ENCODE measurements at regions not wholly inside any gene's neighbourhood (a gene's known extent, or its start where the extent isn't known, plus 50 kb on each side); places are given as distances from the start of the nearest gene placed in this dataset.

DNA sequence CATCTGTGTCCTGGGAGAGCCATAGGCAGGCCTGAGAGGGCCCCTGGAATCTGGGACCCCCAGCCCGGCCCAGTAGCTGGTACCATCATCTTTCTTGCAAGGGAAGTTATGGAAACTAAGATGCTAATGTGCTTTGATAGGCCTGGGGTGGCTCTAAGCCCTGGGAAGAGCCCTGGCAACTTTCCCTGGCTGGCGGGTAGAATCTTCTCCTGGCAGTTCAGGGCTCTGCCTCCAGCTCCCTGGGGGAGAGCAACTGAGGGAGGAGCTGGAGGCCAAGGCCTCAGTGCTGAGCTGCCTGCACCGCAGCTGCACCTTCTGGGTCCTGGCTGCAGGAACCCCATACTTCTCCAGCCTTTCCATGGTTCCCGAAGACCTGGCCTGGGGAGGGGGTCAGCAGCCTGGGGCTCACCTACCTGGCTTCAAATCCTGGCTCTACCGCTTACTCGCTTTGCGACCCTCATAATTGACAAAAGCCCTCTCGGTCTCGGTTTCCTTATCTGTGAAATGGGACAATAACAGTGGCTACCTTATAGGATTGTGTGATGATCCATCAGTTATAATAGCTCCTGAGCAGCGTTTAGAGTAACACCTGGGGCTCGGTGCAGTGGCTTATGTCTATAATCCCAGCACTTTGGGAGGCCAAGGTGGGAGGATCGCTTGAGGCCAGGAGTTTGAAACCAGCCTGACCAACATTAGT lies 333.7 kb downstream of the SEC14L1 start:
- no peak for DNase-seq (ENCODE audit: low read depth in 3 of 3)

DNA sequence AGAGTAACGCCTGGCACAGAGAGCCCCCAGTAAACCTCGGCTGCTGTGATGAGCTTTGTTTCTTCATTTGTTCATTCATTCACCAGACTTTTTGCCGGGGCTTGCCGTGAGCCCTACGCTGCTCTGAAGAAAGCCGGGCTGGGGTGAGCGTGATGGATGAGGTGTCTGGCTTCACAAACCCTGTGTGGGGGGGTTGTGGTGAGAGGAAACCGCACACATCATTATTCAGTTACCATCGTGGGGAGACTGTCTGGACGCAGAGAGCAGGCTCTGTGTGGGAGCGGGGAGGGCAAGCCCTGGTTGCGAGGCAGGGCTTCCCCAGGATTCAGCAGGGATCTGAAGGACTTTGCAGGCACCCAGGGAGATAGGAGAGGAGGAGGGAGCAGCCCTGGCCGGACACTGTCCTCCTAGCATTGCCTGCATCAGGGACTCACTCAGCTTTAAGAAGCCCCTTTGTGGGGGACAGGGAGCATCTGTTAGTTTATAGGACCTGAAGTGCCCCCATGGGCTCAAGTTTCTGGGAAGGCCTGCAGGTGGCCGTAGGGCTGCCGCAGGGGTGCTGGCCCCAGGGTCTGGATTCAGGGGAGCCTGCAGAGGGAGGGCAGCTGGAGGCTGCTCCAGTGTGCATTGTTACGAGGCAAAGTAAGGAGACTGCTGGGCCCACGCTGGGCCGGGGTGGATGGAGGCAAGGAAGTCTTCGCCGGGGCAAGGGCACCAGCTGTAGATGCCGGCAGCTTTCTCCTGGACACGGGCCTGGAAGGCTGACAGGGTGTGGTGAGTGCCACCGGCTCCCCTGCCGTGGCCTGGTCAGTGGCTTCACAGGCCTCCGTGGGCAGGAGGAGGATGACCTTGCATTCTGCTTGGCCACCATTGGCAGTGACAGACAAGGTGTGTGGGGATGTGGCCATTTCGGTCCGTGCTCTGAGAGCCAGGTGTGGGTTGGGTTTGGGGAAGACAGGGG lies 334.5 kb downstream of the SEC14L1 start:
- peak in 1 of 3 donors; percentile 65 for DNase-seq (ENCODE audit: low read depth in 3 of 3)

DNA sequence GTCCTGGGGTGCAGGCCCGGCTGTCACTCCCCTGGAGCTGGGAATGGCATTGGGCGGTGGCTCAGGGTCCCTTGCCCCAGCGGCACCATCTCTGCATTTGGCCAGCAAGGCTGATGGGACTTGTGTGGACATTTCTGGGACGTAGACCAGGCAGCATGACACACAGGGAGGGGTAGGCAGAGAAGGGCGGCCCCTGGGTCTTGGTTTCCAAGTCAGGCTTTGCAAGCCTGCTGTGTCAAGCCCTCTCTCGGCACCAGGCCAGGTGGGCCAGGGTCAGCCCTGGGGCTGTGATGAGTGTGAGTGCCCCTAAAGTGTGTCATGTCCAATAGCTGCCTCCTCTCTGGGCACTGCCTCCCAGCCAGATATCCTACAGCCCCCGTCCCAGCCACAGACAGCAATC lies 335.2 kb downstream of the SEC14L1 start:
- DNase-seq (ENCODE audit: low read depth in 3 of 3) = no peak

DNA sequence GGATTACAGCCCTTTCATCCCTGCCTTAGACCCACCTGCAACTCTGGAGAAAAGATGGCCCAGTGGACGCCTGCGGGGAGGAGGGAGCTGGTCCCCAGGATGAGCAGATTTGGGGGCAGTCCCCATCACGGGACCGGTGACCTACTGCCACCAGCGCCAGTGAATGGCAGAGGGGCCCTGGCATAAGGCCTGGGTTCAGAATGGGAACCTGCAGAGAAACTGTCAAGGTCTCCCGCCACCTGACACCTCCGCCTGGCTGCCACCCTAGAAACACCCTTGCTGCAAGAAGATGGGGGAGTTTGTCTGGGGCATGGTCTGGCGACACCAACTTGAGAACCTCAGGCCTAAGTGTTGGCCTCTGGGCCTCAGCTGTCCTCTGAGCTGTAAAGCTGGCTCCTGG lies 335.7 kb downstream of the SEC14L1 start:
- DNase-seq (ENCODE audit: low read depth in 3 of 3) = no peak

DNA sequence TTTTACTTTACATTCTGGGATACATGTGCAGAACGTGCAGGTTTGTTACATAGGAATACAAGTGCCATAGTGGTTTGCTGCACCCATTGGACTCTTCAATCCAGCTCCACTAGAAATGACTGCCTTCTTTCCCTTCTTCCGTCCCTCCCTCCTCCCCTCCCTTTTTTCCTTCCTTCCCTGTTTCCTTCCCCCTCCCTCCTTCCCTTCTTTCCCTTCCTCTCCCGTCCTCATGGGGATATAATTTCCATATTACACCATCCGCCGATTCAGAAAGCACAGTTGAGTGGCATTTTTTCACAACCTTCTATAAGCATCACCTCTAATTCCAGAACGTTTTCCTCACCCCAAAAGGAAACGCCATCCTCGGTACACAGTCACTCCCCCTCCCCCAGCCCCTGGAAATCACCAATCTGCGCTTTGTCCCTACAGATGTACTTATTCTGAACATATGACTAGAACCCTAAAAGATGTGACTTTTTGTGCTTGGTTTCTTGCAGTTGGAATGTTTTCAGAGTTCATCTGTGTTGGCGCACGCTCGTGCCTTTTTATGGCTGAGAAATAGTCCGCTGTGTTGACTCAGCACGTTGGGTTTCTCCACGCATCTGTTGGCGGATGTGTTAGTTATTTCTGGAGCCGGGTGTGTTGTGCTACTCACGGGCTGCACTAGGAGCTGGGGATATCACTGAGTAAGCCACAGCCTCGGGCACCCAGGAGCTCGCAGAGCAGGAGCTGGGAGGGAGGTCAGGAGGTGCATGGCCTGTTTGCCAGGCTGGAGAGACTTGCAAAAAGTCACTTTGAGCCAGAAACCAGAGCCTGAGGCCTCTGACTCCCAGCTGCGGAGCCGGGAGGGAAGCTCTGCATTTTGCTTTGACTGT lies 336.4 kb downstream of the SEC14L1 start:
- no peak for DNase-seq (ENCODE audit: low read depth in 3 of 3)

DNA sequence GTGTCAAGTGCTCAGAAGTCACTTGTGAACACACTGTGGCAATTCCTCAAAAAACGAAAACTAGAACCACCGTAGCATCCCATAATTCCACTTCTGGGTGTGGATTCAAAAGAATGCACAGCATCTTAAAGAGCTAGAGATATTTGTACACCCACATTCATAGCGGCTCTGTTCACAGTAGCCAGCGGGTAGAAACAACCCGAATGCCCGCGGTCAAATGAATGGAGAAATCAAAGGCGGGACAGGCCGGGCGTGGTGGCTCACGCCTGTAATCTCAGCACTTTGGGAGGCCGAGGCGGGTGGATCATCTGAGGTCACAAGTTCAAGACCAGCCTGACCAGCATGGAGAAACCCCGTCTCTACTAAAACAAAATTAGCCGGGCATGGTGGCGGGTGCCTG lies 337.5 kb downstream of the SEC14L1 start:
- DNase-seq (ENCODE audit: low read depth in 3 of 3) = no peak

DNA sequence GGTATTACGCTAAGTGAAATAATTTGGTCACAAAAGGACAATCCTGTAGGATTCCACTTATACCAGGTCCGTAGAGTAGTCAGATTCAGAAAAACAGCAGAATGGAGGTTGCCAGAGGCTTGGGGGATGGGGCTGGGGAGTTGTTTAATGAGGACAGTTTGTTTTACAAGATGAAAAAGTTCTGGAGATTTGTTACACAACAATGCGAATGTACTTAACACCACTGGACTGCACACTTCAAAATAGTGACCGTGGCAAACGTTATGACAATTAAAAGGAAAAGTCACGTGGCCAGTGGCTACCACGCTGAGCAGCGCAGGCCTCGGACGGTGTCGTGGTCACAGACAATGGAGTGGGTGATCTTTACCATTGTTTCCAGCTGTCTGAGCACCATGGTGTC lies 338.1 kb downstream of the SEC14L1 start:
- DNase-seq (ENCODE audit: low read depth in 3 of 3) = no peak

DNA sequence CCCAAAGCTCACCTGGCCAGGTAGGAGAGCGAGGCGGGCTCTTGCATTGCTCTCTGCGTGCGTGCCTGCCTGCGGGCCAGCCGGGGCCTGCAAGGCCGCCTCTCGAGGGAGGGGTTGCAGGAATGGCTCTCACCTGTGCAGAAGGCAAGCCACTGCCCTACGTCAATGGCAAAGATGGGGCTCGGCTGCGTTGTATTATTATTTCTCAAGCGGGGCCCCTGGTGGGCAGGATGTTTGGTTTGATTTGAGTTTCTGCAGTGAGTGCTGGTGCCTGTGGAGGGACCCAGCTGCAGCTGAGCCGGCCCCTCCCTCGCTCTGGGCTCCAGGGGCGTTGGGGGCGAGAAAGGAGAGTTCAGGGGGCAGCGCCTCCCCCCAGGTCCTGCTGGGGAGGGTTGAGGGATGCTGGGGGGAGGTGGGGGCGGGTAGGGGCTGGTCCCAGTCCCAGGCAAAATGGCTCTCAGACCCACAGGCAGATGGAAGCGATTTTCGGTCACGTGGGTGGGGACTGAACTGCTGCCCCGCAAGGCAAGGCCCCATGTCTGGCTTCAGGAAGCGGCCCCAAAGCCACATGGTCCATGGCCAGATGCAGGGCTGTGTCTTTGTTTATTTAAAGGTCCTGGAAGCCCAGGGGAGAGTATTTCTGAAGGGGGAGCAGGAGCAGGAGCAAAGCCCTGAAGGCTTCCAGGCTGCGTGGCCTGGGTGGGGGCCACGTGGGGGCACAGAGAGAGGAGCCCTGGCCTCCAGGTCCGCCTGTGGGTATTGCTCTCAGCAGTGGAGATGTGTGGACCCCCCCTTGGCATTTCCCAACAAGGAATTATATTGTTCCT lies 338.8 kb downstream of the SEC14L1 start:
- no peak for DNase-seq (ENCODE audit: low read depth in 3 of 3)

DNA sequence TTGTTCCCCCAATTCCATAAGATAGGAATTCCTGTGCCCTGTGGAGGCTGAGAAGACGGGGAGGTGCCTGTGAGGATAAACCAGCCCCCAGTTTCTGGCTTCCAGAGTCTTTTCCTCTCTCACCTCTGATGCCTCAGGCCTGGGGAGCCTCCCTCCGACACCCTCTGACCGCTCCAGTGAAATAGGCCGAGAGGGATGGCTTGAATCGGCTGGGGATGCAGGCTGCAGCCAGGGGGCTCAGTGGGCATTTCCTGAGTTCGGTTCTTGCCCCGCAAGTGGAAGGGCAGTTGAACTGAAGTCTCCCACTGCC lies 339.4 kb downstream of the SEC14L1 start:
- DNase-seq (ENCODE audit: low read depth in 3 of 3) = no peak

DNA sequence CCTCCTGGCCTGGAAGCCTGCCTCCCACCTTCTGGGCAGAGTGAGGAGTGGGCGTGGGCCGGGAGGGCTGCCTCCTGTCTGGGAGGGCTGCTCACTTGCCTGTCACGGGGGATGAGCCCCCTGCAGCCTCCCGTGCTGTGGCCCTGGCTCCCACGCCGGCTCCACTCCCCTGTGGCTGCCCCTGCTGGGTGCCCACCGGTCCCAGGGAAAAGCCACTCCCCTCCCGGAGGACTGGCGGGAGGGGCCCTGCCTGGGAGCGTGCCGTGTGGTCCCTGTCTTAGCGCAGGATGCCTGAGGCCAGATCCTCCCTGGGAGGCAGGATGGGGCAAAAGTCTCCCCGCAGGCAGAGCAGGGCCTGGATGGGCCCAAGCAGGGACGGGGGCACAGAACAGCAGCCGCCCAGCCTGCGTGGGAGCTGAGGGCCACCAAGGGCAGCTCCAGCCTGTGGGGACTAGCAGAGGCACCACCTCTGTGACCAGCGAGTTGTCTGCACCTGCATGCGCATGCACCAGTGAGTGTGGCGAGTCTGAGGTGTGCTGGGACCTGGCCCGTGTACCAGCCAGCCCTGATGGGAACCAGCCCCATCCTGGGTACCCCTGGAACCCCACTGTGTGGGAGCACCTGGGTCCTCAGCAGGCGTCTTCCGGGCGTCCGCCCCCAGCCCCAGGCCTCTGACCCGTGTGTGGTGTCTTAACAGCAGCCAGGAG lies 339.9 kb downstream of the SEC14L1 start:
- no peak for DNase-seq (ENCODE audit: low read depth in 3 of 3)

DNA sequence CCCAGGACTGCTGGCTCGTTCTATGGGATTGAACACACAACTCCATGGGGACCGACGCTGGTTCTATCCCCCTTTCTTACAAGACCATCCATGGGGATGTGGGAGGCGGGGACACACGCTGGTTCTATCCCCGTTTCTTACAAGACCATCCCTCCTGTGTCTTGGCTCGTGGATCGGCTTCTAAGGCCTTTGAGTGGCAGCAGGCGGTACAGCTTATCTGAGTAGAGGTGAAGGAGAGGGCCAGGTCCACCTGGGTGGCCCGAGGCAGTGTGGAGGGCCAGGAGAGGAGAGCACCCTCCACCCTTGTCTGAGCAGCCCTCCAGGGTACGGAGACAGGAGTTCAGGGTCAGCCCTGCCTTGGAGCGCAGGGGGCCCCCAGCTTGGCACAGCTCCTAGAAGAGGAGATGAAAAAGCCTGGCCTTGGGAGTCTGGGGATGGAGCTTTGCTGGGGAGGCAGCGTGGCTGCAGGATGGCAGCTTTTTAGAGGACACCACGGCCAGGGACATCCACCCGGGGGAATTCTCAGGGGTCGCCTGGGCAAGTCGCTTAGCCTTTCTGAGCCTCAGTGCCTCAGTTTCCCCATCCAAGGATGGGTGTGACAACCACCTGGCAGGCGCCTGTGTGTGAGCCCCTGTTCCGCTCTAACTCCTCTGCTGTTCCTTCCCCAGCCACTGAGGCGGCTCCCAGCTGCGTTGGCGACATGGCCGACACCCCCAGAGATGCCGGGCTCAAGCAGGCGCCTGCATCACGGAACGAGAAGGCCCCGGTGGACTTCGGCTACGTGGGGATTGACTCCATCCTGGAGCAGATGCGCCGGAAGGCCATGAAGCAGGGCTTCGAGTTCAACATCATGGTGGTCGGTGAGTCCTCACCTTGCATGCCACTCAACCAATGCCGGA lies 341.0 kb downstream of the SEC14L1 start:
- no peak for DNase-seq (ENCODE audit: low read depth in 3 of 3)

DNA sequence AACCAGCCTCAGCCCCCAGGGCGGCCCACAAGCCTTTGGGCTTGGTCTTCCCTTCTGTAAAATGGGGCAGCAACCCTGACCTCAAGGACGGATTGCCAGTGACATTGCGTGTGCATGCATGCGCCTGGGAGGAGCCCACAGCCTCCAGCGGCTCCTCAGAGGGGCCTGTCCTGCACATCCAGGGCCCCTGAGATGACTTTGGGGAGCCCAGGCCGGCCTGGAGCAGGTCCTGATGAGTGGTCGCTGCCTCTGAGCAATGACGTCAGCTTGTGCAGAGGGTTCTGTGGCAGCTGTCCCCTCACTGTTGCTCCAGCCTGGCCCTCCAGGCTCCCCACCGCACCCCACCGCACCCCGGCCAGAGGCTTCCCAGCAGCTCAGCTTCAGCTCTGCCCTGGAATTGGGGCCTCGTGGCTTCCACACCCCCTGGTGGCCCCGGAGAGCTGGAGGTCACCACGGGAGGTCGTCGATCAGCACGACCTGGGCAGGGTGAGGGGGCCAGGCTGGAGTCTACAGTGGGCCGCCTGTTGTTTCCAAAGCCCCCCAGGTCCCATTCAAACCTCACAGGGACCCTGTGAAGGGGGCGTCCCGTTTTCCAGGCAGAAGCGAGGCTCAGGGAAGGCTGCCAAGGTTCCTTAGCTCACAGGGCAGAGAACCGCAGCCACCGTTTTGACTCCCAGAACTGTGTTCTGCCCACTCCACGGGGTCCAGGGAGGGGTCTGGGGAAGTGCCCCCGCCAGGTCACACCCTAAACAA lies 341.8 kb downstream of the SEC14L1 start:
- no peak for DNase-seq (ENCODE audit: low read depth in 3 of 3)

DNA sequence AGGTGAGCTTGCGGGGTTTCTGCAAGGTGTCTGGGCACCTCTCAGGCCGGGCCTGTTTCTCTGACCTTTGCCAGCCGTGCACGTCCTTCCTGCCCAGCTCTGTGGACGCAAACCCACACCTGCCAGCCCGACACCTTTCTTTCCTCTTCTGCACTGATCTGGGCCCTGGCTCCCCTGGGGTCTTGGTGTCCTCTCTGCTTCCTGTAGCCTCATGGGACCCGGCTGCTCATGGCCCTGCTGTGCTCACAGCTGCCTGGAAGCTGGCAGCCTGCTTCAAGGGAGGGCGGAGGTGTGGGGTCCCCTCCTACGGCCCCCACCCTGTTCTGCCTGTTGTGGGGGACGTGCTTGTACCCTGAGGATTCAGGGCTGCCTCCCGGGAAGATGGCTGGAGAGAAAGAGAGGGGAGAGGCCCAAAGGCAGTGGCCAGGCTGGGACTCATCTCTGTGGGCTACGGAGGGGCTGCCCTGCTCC lies 342.4 kb downstream of the SEC14L1 start:
- DNase-seq (ENCODE audit: low read depth in 3 of 3) = no peak

DNA sequence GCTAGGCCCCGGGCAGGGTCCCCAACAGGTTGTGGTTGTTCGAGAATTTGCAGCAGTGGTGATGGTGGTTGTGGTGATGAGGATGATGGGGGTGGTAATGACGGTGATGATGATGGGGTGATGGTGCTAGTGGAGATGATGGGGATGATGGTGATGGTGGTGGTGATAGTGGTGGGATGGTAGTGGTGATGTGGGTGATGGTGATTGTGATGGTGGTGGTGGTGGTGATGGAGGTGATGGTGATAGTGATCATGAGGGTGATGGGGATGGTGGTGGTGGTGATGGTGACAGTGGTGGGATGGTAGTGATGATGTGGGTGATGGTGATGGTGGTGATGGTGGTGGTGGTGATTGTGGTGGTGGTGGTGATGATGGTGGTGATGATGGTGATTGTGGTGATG lies 343.3 kb downstream of the SEC14L1 start:
- no peak for DNase-seq (ENCODE audit: low read depth in 3 of 3)

DNA sequence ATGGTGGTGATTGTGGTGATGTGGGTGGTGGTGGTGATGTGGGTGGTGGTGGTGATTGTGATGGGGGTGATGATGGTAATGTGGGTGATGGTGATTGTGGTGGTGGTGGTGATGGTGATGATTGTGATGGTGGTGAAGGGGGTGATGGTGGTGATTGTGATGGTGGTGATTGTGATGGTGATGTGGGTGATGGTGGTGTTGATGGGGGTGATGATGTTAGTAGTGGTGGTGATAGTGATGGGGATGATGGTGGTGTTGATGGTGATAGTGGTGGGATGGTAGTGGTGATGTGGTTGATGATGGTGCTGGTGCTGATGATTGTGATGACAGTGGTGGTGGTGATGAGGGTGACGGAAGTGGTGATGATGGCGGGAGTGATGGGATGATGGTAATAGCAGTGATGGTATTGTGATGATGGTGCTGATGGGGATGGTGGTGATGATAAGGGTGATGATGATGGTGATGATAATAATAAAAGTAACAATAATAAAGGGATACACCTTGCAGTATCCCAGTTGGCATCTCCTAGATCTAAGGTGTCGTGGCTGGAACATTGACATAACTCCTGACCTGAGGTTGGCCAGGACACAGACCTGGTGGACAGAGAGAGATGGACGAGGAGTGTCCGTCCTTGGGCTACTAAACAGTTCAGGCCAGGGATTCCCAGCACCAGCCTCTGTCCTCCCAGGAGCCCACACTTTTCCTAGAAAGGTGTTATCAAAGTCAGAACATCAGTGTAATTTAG lies 344.5 kb downstream of the SEC14L1 start:
- DNase-seq (ENCODE audit: low read depth in 3 of 3) = no peak

DNA sequence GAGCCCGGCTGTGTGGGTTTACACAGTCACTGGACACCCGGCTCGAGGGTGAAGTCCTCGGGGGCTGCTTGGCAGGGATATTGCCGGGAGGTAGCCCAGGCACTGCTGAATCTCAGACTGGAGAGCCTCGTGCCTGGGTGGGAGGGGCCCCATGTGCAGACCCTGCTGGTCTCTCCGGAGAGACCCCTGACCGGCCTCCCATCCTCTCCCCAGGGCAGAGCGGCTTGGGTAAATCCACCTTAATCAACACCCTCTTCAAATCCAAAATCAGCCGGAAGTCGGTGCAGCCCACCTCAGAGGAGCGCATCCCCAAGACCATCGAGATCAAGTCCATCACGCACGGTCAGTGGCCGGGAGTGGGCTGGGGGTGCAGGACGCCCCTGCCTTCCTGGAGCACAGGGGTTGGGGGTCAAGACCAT lies 346.5 kb downstream of the SEC14L1 start:
- DNase-seq (ENCODE audit: low read depth in 3 of 3) = no peak

DNA sequence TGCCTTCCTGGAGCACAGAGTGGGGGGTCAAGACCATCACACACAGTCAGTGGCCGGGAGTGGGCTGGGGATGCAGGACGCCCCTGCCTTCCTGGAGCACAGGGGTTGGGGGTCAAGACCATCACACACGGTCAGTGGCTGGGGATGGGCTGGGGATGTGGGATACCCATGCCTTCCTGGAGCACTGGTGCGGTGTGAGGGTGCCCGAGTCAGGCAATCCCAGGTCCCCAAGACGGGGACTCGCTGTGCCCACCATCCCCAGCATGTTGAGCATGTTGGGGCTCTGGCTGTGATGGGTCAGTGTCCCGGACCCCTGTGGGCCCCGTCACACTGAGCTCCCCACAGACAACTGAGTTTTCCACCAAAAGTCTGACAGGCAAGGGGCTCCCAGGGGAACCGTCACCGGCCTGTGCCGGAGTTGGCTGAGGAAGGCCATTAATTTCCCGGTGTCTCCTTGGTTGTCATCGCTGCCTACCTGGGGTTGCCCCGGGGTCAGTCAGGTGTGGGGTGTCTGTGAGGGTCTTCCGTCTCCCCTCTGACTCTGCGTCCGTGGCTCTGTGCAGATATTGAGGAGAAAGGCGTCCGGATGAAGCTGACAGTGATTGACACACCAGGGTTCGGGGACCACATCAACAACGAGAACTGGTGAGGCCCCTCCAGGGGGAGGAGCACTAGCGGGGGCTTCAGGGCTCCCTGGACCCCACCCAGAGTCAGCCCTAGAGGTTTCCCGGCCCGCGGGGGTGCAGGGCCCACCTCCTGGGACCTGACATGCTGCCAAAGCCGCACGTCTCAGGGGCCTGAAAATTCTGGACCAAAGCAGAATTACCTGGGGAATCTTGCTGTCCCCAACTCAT lies 347.1 kb downstream of the SEC14L1 start:
- no peak for DNase-seq (ENCODE audit: low read depth in 3 of 3)

All from stimulated activated CD4-positive, alpha-beta T cell treated with anti-CD3 and anti-CD28 coated beads, TNF-alpha, amount 100 ng/mL, for 48 hours (primary cell).